Hematopoietic multipotent progenitor cell treated with erythropoietin and hydrocortisone succinate and interleukin-3 and kit ligand, for 6 days (in vitro differentiated cells): ENCODE measurements at regions not wholly inside any gene's neighbourhood (a gene's known extent, or its start where the extent isn't known, plus 50 kb on each side); places are given as distances from the start of the nearest gene placed in this dataset.
"Not testable (repeated sequence)": the region's sequence is repeated elsewhere in the genome, so short reads cannot be mapped to it uniquely, and the experiment has no call there.

Source experiments
- DNase-seq: peaks from one replicate; pipeline ENCODE4 v3.0.0-alpha.2; 2015

- DNase-seq: no peak
These were observed 161.5 kb upstream of the CDKN2B start for GRCh38 chr9:22170556-22170955.

- no peak for DNase-seq
These were observed 162.0 kb upstream of the CDKN2B start for GRCh38 chr9:22170990-22171670.

GRCh38 chr9:22171691-22172090 is 162.6 kb upstream of the CDKN2B start:
- no peak for DNase-seq

GRCh38 chr9:22173908-22174307 is 164.8 kb upstream of the CDKN2B start:
- DNase-seq: no peak

- DNase-seq: no peak
These were observed 167.0 kb upstream of the CDKN2B start for GRCh38 chr9:22175972-22176545.

GRCh38 chr9:22181021-22181420 is 171.9 kb upstream of the CDKN2B start:
- DNase-seq: not testable (repeated sequence)

GRCh38 chr9:22189471-22189870 is 180.4 kb upstream of the CDKN2B start:
- DNase-seq: no peak

- DNase-seq: not testable (repeated sequence)
These were observed 187.9 kb upstream of the CDKN2B start for GRCh38 chr9:22197000-22197399.

GRCh38 chr9:22198681-22199080 is 189.6 kb upstream of the CDKN2B start:
- no peak for DNase-seq

GRCh38 chr9:22201256-22201655 is 192.2 kb upstream of the CDKN2B start:
- DNase-seq: no peak

GRCh38 chr9:22203371-22204138 is 194.4 kb upstream of the CDKN2B start:
- DNase-seq: no peak

- no peak for DNase-seq
These were observed 195.1 kb upstream of the CDKN2B start for GRCh38 chr9:22204240-22204639.

GRCh38 chr9:22206833-22207232 is 197.7 kb upstream of the CDKN2B start:
- DNase-seq: no peak

- DNase-seq: peak; percentile 13
These were observed 199.9 kb upstream of the CDKN2B start for GRCh38 chr9:22208846-22209585.

GRCh38 chr9:22210262-22210661 is 201.2 kb upstream of the CDKN2B start:
- DNase-seq: no peak

- DNase-seq: no peak
These were observed 201.8 kb upstream of the CDKN2B start for GRCh38 chr9:22210936-22211335.

GRCh38 chr9:22211588-22212360 is 202.7 kb upstream of the CDKN2B start:
- no peak for DNase-seq

- DNase-seq: no peak
These were observed 204.9 kb upstream of the CDKN2B start for GRCh38 chr9:22214021-22214420.

GRCh38 chr9:22214497-22215031 is 205.5 kb upstream of the CDKN2B start:
- no peak for DNase-seq

- DNase-seq: no peak
These were observed 206.4 kb upstream of the CDKN2B start for GRCh38 chr9:22215521-22215920.

- no peak for DNase-seq
These were observed 207.6 kb upstream of the CDKN2B start for GRCh38 chr9:22216730-22217172.

- DNase-seq: no peak
These were observed 208.1 kb upstream of the CDKN2B start for GRCh38 chr9:22217254-22217653.
